GM21576 (cell line): ENCODE measurements at regions not wholly inside any gene's neighbourhood (a gene's known extent, or its start where the extent isn't known, plus 50 kb on each side); places are given as distances from the start of the nearest gene placed in this dataset.

ENCODE experiments used
- ATAC-seq: cut with Tn5 transposase; IDR thresholded peaks from one replicate; pipeline ENCODE4 v1.9.1; 2021; ENCODE audit warnings: mild to moderate bottlenecking, moderate library complexity; ENCODE audit not compliant: unreplicated experiment

GRCh38 chr2:37588316-37588777 is 83.1 kb downstream of the CDC42EP3 start:
- ATAC-seq, result no peak

- peak; percentile 36 for ATAC-seq
Observed at GRCh38 chr2:37589298-37589697, 82.1 kb downstream of the CDC42EP3 start.

- ATAC-seq, result no peak
Observed at GRCh38 chr2:37590119-37590571, 81.3 kb downstream of the CDC42EP3 start.
